Loucy (cell line): ENCODE measurements at regions not wholly inside any gene's neighbourhood (a gene's known extent, or its start where the extent isn't known, plus 50 kb on each side); places are given as distances from the start of the nearest gene placed in this dataset.

Source experiments
- H2AFZ ChIP-seq: fragments of 200-600 bp; sonication (generic); 2 replicates; pipeline ENCODE4 v1.6.0; 2016; ENCODE audit warnings: antibody characterized with exemption, mild to moderate bottlenecking, low read length, moderate library complexity
- H3F3A ChIP-seq: fragments of 200-600 bp; 2 replicates; pipeline ENCODE4 v1.6.0; 2016; ENCODE audit warnings: antibody characterized with exemption, low read depth, mild to moderate bottlenecking
- H3K27me3 ChIP-seq: fragments of 200-600 bp; sonication (generic); 2 replicates; pipeline ENCODE4 v1.6.1; 2014; ENCODE audit warnings: low read length, mild to moderate bottlenecking; ENCODE audit not compliant: insufficient read depth, poor library complexity, severe bottlenecking
- H3K36me3 ChIP-seq: fragments of 200-600 bp; sonication (generic); 2 replicates; pipeline ENCODE4 v1.6.1; 2016; ENCODE audit warnings: low read length; ENCODE audit not compliant: insufficient read depth
- H3K4me1 ChIP-seq: fragments of 200-600 bp; sonication (generic); 2 replicates; pipeline ENCODE4 v1.5.1; 2014; ENCODE audit warnings: low read length, mild to moderate bottlenecking; ENCODE audit not compliant: insufficient read depth, poor library complexity, severe bottlenecking
- H3K4me2 ChIP-seq: fragments of 200-600 bp; sonication (generic); 2 replicates; pipeline ENCODE4 v1.6.0; 2014; ENCODE audit warnings: antibody characterized with exemption, low read length, low read depth, mild to moderate bottlenecking; ENCODE audit not compliant: poor library complexity, severe bottlenecking
- H3K4me3 ChIP-seq: fragments of 200-600 bp; sonication (generic); 2 replicates; pipeline ENCODE4 v1.5.1; 2014; ENCODE audit warnings: low read length, mild to moderate bottlenecking, mixed read lengths; ENCODE audit not compliant: poor library complexity, severe bottlenecking
- H3K79me2 ChIP-seq: fragments of 200-600 bp; sonication (generic); 2 replicates; pipeline ENCODE4 v1.6.1; 2014; ENCODE audit warnings: low read length; ENCODE audit not compliant: insufficient read depth
- H3K9ac ChIP-seq: fragments of 200-600 bp; sonication (generic); 2 replicates; pipeline ENCODE4 v1.6.0; 2014; ENCODE audit warnings: mild to moderate bottlenecking, low read depth, low read length, moderate library complexity; ENCODE audit not compliant: poor library complexity, severe bottlenecking
- H3K9me2 ChIP-seq: fragments of 200-600 bp; sonication (generic); replicated peaks from 2 replicates; pipeline ENCODE4 v1.6.1; 2016; ENCODE audit warnings: low read depth, low read length, mixed read lengths
- H3K9me3 ChIP-seq: fragments of 200-600 bp; sonication (generic); 2 replicates; pipeline ENCODE4 v1.6.1; 2014; ENCODE audit warnings: mild to moderate bottlenecking, antibody characterized with exemption, low read length, low read depth; ENCODE audit not compliant: insufficient read depth
- H4K20me1 ChIP-seq: fragments of 200-600 bp; sonication (generic); 2 replicates; pipeline ENCODE4 v1.6.0; 2014; ENCODE audit warnings: antibody characterized with exemption, low read length, mild to moderate bottlenecking; ENCODE audit not compliant: insufficient read depth, poor library complexity, severe bottlenecking
- CTCF ChIP-seq: fragments of 200-600 bp; sonication (generic); conservative IDR thresholded peaks from 2 replicates; pipeline ENCODE4 v1.5.1; 2014; ENCODE audit warnings: mild to moderate bottlenecking, antibody characterized with exemption, low read length
- EZH2phosphoT487 ChIP-seq: fragments of 200-600 bp; IDR thresholded peaks from 2 replicates; pipeline ENCODE4 v1.6.1; 2018; ENCODE audit warnings: antibody characterized with exemption, mild to moderate bottlenecking, moderate library complexity, borderline replicate concordance

GRCh38 chr1:188137221-188137620 is 1308.5 kb downstream of the PLA2G4A start:
- Histone ChIP-seq H3K9me3 (no peaks in the 10 kb centered on the region), H3K79me2 (no peaks in the 10 kb centered on the region), H2AFZ (no peak overlapping the region)

GRCh38 chr1:188140958-188141357 is 1312.2 kb downstream of the PLA2G4A start:
- H3K79me2 ChIP-seq, result no peaks in the 10 kb centered on the region
- H3F3A ChIP-seq, result no peaks in the 10 kb centered on the region
- H3K36me3 ChIP-seq, result no peaks in the 10 kb centered on the region
- H3K9me3 ChIP-seq, result no peaks in the 10 kb centered on the region
- no peaks in the 10 kb centered on the region for H3K4me1 ChIP-seq
- H3K9me2 ChIP-seq, result no peaks in the 10 kb centered on the region
- TF ChIP-seq EZH2phosphoT487, result no peak
- no peak for TF ChIP-seq CTCF
- no peak overlapping the region for H3K4me2 ChIP-seq
- no peak overlapping the region for H3K4me3 ChIP-seq
- no peak overlapping the region for H3K9ac ChIP-seq
- H2AFZ ChIP-seq, result no peak overlapping the region
- H4K20me1 ChIP-seq, result no peaks in the 10 kb centered on the region
- H3K27me3 ChIP-seq, result no peaks in the 10 kb centered on the region

More at GRCh38 chr1:188137221-188137620, 1308.5 kb downstream of the PLA2G4A start:
- no peak overlapping the region for H3K9ac ChIP-seq
- no peak overlapping the region for H3K4me2 ChIP-seq
- no peaks in the 10 kb centered on the region for H4K20me1 ChIP-seq
- no peak overlapping the region for H3K4me3 ChIP-seq
- no peaks in the 10 kb centered on the region for H3K36me3 ChIP-seq
- no peaks in the 10 kb centered on the region for H3F3A ChIP-seq
- H3K9me2 ChIP-seq, result no peaks in the 10 kb centered on the region
- TF ChIP-seq CTCF, result no peak
- TF ChIP-seq EZH2phosphoT487, result no peak
- H3K27me3 ChIP-seq, result no peaks in the 10 kb centered on the region
- H3K4me1 ChIP-seq, result no peaks in the 10 kb centered on the region

GRCh38 chr1:188154196-188154595 is 1325.4 kb downstream of the PLA2G4A start:
- H3K9me2 ChIP-seq, result no peaks in the 10 kb centered on the region
- H3K79me2 ChIP-seq, result no peaks in the 10 kb centered on the region
- H3K27me3 ChIP-seq, result no peaks in the 10 kb centered on the region
- H3K4me1 ChIP-seq, result no peaks in the 10 kb centered on the region
- no peak overlapping the region for H3K4me3 ChIP-seq
- H3K36me3 ChIP-seq, result no peaks in the 10 kb centered on the region
- no peak overlapping the region for H3K9ac ChIP-seq
- H3K9me3 ChIP-seq, result no peaks in the 10 kb centered on the region
- H3K4me2 ChIP-seq, result no peak overlapping the region
- H4K20me1 ChIP-seq, result no peaks in the 10 kb centered on the region
- no peak overlapping the region for H2AFZ ChIP-seq
- TF ChIP-seq EZH2phosphoT487 (no peak), CTCF (no peak)
- no peaks in the 10 kb centered on the region for H3F3A ChIP-seq
